ENCODE measurements at regions not wholly inside any gene's neighbourhood (a gene's known extent, or its start where the extent isn't known, plus 50 kb on each side); places are given as distances from the start of the nearest gene placed in this dataset.
A peak's percentile ranks its signal among the peaks of the same experiment; 100 is the strongest.

- no peaks in the 10 kb centered on the region for H3K27me3 ChIP-seq
- H3K9me3 ChIP-seq, result peaks cover 0 to 23% (median 0%) of the 10 kb centered on the region in 4 donors
- no peak overlapping the region for H3K27ac ChIP-seq
- no peak overlapping the region for H3K4me3 ChIP-seq
- peak in 1 of 3 donors; percentile 31 for DNase-seq
- no peak for TF ChIP-seq CTCF (IDR thresholded peaks at IDR 0.05)
- TF ChIP-seq POLR2A (IDR thresholded peaks at IDR 0.05), result no peak
- no peaks in the 10 kb centered on the region for H3K36me3 ChIP-seq
- no peaks in the 10 kb centered on the region for H3K4me1 ChIP-seq
Measured at GRCh38 chr16:50441486-50442157, 72.8 kb upstream of the BRD7 start.

GRCh38 chr16:50440991-50441390 is 72.2 kb upstream of the BRD7 start:
- no peak for DNase-seq
- Histone ChIP-seq H3K9me3 (peaks cover 0 to 23% (median 0%) of the 10 kb centered on the region in 4 donors), H3K36me3 (no peaks in the 10 kb centered on the region), H3K4me1 (no peaks in the 10 kb centered on the region), H3K4me3 (no peak overlapping the region), H3K27ac (no peak overlapping the region), H3K27me3 (no peaks in the 10 kb centered on the region)
- TF ChIP-seq POLR2A (IDR thresholded peaks at IDR 0.05) (no peak), CTCF (IDR thresholded peaks at IDR 0.05) (no peak)

DNA sequence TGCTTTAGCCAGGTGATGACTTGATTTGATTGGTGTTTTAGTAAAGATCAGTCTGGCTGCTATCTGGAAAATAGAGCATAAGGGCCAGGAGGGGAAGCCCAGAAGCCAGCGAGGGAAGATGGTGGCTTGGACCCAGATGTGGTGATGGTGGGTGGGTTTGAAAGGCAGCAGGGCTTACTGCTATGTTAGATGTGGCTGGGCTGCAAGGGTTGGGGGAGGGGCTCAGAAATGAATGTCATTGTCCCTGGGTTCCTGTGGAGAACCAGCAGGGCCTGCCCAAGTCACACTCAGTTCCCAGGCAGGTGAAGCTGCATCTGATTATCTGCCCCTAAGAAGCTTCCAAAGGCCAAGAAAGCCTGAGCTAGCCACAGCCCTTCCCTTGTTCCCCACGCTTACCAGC is 71.7 kb upstream of the BRD7 start:
- H3K9me3 ChIP-seq, result peaks cover 0 to 23% (median 0%) of the 10 kb centered on the region in 4 donors
- H3K36me3 ChIP-seq, result no peaks in the 10 kb centered on the region
- TF ChIP-seq POLR2A (IDR thresholded peaks at IDR 0.05) (no peak), CTCF (IDR thresholded peaks at IDR 0.05) (no peak)
- no peaks in the 10 kb centered on the region for H3K4me1 ChIP-seq
- DNase-seq, result peak in 1 of 3 donors; percentile 18
- H3K27me3 ChIP-seq, result no peaks in the 10 kb centered on the region
- no peak overlapping the region for H3K4me3 ChIP-seq
- no peak overlapping the region for H3K27ac ChIP-seq

DNA sequence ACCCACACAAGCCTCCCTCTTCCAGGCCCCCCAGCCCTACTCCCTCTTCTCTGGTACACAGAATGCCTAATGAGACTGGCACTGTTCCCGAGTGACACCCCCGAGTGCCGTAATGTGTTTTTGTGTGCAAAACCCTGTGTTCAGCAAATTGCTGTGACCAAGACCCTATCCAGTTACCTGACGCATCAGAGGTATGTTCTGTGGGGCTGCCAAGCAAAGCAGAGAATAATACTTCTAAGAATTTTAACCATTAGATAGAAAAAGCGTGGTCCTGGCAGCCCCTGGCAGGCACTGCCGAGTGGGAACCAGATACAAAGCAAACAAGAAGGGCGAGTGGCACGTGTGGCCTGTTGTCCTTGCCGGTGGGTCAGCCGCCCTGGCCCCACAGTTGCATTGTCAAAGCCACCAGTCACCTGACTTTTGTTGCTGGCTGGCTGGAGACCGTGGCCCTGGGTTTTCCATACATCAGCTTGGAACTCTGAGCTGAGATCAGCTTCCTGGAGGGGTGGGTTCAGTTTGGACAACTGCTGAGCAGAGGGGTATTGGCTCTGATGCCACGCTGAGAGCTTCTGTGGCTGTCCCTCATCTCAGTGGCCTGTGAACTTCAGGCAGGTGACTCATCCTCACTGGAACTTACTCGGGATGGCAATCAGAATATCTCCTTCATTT is 69.1 kb upstream of the BRD7 start:
- Histone ChIP-seq H3K27ac (no peak overlapping the region), H3K36me3 (no peaks in the 10 kb centered on the region), H3K9me3 (peaks cover 0 to 23% (median 0%) of the 10 kb centered on the region in 4 donors), H3K4me1 (no peaks in the 10 kb centered on the region), H3K4me3 (no peak overlapping the region), H3K27me3 (no peaks in the 10 kb centered on the region)
- TF ChIP-seq POLR2A (IDR thresholded peaks at IDR 0.05) (no peak), CTCF (IDR thresholded peaks at IDR 0.05) (no peak)
- no peak for DNase-seq

DNA sequence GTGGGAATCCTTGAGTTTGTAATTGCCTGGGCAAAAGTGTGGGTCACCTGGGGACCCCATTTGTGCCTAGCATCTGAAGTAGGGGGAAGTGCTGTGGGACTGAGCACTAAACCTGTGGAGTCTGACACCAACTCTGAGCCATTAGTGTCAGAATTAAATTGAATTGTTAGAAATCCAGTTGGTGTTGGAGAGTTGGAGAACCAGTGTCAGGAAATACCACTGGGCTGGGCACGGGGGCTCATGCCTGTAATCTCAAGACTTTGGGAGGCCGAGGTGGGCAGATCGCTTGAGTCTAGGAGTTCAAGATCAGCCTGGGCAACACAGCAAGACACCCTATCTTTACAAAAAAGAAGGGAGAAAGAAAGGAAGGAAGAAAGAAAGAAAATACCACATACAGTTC is 67.5 kb upstream of the BRD7 start:
- DNase-seq, result no peak
- H3K27ac ChIP-seq, result no peak overlapping the region
- no peaks in the 10 kb centered on the region for H3K36me3 ChIP-seq
- no peaks in the 10 kb centered on the region for H3K4me1 ChIP-seq
- H3K27me3 ChIP-seq, result no peaks in the 10 kb centered on the region
- no peak overlapping the region for H3K4me3 ChIP-seq
- peaks cover 0 to 12% (median 0%) of the 10 kb centered on the region in 4 donors for H3K9me3 ChIP-seq
- TF ChIP-seq POLR2A (IDR thresholded peaks at IDR 0.05) (no peak), CTCF (IDR thresholded peaks at IDR 0.05) (no peak)

Measured in Peyer's patch (tissue), 4 donors.